ENCODE measurements at regions not wholly inside any gene's neighbourhood (a gene's known extent, or its start where the extent isn't known, plus 50 kb on each side); places are given as distances from the start of the nearest gene placed in this dataset.

GRCh38 chr10:123433539-123433938 lies 232.6 kb upstream of the GPR26 start:
- no peak for TF ChIP-seq CTCF (IDR thresholded peaks at IDR 0.05; ENCODE audit: extremely low read depth in 1 of 2, insufficient read depth in 1 of 2, low read depth in 1 of 2, low read length in 2 of 2)
- TF ChIP-seq EZH2 (IDR thresholded peaks at IDR 0.05; ENCODE audit: borderline replicate concordance, low read depth, low read length, severe bottlenecking), result no peak
- POLR2A ChIA-PET, result no interaction called here

GRCh38 chr10:123434435-123435039 lies 231.6 kb upstream of the GPR26 start:
- no peaks in the 10 kb centered on the region for H3K79me2 ChIP-seq (ENCODE audit: control insufficient read depth, insufficient read depth, low read length)
- no peak overlapping the region for H3K9ac ChIP-seq (replicated peaks; ENCODE audit: extremely low read depth, insufficient read depth, low read length)
- no peak for DNase-seq (ENCODE audit: low read depth, low spot score)
- no peak overlapping the region for H3K4me3 ChIP-seq (replicated peaks in 1 of 3; ENCODE audit: insufficient read depth in 1 of 3, low read depth in 1 of 3, low read length in 3 of 3)
- TF ChIP-seq MAX (IDR thresholded peaks at IDR 0.05; ENCODE audit: insufficient read depth, insufficient read length) (no peak), MYC (IDR thresholded peaks at IDR 0.05; ENCODE audit: low read depth, low read length) (no peak), EZH2 (IDR thresholded peaks at IDR 0.05; ENCODE audit: borderline replicate concordance, low read depth, low read length, severe bottlenecking) (no peak), POLR2AphosphoS5 (IDR thresholded peaks at IDR 0.05; ENCODE audit: insufficient read depth, low read depth, low read length) (no peak), JUN (IDR thresholded peaks at IDR 0.05; ENCODE audit: borderline replicate concordance, insufficient read depth, insufficient read length, low read depth) (no peak)
- no peaks in the 10 kb centered on the region for H3K36me3 ChIP-seq (ENCODE audit: control insufficient read depth in 2 of 2, extremely low read depth in 1 of 2, insufficient read depth in 2 of 2, low read length in 2 of 2)
- ChIA-PET CTCF (no interaction called here), POLR2A (no interaction called here)
- H3K9me3 ChIP-seq (replicated peaks; ENCODE audit: control insufficient read depth, insufficient read depth, low read length), result no peaks in the 10 kb centered on the region
- intact Hi-C loops (cut with micrococcal nuclease), result no loop called here
- no peak overlapping the region for H3K27ac ChIP-seq (ENCODE audit: insufficient read depth, low read depth, low read length)
- dilution Hi-C loops (cut with MboI; ENCODE audit: extremely low pct_ligation_motif_present, low sequenced_read_pairs), result no loop called here
- H3K4me2 ChIP-seq (ENCODE audit: insufficient read depth, low read length), result no peak overlapping the region
- BruUV-seq (replicated peaks), result no TSS peak
- H2AFZ ChIP-seq (ENCODE audit: low read depth, low read length), result no peak overlapping the region
- no peaks in the 10 kb centered on the region for H3K27me3 ChIP-seq (ENCODE audit: control insufficient read depth in 2 of 2, insufficient read depth in 2 of 2, low read length in 2 of 2)
- no peaks in the 10 kb centered on the region for H3K4me1 ChIP-seq (ENCODE audit: control insufficient read depth, extremely low read depth, insufficient read depth, low read length)
- no peaks in the 10 kb centered on the region for H4K20me1 ChIP-seq (replicated peaks; ENCODE audit: control insufficient read depth, extremely low read depth, insufficient read depth, low read length)
- FAIRE-seq, result no peak
- no peaks in the 10 kb centered on the region for H3K9me1 ChIP-seq (replicated peaks; ENCODE audit: control insufficient read depth, extremely low read depth, insufficient read depth, low read length)

More at GRCh38 chr10:123433539-123433938, 232.6 kb upstream of the GPR26 start:
- Histone ChIP-seq H3K4me1 (ENCODE audit: control insufficient read depth, extremely low read depth, insufficient read depth, low read length) (no peaks in the 10 kb centered on the region), H3K27me3 (ENCODE audit: control insufficient read depth in 2 of 2, insufficient read depth in 2 of 2, low read length in 2 of 2) (no peaks in the 10 kb centered on the region), H3K79me2 (ENCODE audit: control insufficient read depth, insufficient read depth, low read length) (no peaks in the 10 kb centered on the region), H3K4me2 (ENCODE audit: insufficient read depth, low read length) (no peak overlapping the region), H3K9me3 (replicated peaks; ENCODE audit: control insufficient read depth, insufficient read depth, low read length) (no peaks in the 10 kb centered on the region), H3K9me1 (replicated peaks; ENCODE audit: control insufficient read depth, extremely low read depth, insufficient read depth, low read length) (no peaks in the 10 kb centered on the region), H4K20me1 (replicated peaks; ENCODE audit: control insufficient read depth, extremely low read depth, insufficient read depth, low read length) (no peaks in the 10 kb centered on the region), H3K9ac (replicated peaks; ENCODE audit: extremely low read depth, insufficient read depth, low read length) (no peak overlapping the region), H3K27ac (ENCODE audit: insufficient read depth, low read depth, low read length) (no peak overlapping the region), H3K4me3 (replicated peaks in 1 of 3; ENCODE audit: insufficient read depth in 1 of 3, low read depth in 1 of 3, low read length in 3 of 3) (no peak overlapping the region), H2AFZ (ENCODE audit: low read depth, low read length) (no peak overlapping the region), H3K36me3 (ENCODE audit: control insufficient read depth in 2 of 2, extremely low read depth in 1 of 2, insufficient read depth in 2 of 2, low read length in 2 of 2) (no peaks in the 10 kb centered on the region)
- intact Hi-C loops (cut with micrococcal nuclease) (no loop called here), dilution Hi-C loops (cut with MboI; ENCODE audit: extremely low pct_ligation_motif_present, low sequenced_read_pairs) (no loop called here)
- no TSS peak for BruUV-seq (replicated peaks)
- no peak for FAIRE-seq
- DNase-seq (ENCODE audit: low read depth, low spot score), result no peak
- CTCF ChIA-PET, result no interaction called here
